DLD1 (cell line): ENCODE measurements at regions not wholly inside any gene's neighbourhood (a gene's known extent, or its start where the extent isn't known, plus 50 kb on each side); places are given as distances from the start of the nearest gene placed in this dataset.

Source experiments
- in situ Hi-C: cut with HindIII; loops from 2 replicates; pipeline ENCODE4 v1.10.0; 2017; ENCODE audit warnings: low sequenced_read_pairs

DNA sequence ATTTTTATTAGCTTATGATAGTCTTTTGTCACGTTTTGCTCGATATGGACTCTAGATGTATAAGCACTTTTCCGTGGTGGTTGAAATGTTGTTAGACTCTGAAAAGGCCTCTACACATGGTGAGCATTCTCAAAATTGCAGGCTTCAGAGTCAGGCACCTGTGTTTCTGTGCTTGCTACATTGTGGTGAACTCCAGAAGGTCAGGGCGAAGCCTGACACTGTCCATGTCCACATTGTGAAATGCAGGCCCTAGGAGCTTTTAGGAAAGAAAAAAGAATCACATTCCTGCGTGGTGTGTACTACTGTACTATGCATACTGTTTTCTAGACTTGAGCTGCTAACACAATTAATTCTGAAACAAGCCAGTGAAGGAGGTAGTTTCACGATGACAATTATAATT lies 86.3 kb downstream of the HS3ST1 start:
- in situ Hi-C loops = loop anchor here (25.0 kb wide), 1 partner anchor 130 kb away; no protein-coding TSS in a partner anchor

DNA sequence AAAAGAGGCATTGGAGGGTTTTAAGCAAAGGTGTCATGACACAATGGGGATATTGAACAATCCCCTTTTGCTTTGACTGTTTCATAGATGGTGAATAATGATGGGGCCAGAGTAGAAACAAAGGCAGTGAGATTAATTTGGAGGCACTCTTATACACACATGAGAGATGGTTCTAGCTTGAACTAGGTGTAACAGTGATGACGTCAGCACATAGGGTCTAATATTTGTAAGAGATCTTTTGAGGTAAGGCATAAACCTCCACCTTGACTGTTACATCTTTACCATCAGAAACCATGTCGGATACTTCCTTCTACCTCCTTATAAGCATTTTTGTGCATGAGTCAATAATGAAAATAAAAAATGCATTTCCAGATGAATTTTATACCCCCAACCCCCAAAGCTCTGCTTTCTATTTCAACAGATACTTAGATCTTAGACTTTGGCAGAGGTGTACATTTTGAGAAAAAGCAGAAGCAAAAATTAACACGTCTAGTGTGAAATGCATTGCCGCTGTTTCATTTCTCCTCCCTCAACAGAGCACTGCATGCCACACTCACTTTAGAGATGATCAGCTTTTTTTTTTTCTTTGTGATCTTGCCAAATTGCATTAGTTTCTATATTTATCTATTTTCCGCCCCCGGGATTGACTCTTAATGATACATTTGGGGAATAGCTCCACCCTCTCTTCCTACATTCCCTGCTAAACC lies 87.2 kb downstream of the HS3ST1 start:
- in situ Hi-C loops = loop anchor here (25.0 kb wide), 1 partner anchor 129 kb away; no protein-coding TSS in a partner anchor

DNA sequence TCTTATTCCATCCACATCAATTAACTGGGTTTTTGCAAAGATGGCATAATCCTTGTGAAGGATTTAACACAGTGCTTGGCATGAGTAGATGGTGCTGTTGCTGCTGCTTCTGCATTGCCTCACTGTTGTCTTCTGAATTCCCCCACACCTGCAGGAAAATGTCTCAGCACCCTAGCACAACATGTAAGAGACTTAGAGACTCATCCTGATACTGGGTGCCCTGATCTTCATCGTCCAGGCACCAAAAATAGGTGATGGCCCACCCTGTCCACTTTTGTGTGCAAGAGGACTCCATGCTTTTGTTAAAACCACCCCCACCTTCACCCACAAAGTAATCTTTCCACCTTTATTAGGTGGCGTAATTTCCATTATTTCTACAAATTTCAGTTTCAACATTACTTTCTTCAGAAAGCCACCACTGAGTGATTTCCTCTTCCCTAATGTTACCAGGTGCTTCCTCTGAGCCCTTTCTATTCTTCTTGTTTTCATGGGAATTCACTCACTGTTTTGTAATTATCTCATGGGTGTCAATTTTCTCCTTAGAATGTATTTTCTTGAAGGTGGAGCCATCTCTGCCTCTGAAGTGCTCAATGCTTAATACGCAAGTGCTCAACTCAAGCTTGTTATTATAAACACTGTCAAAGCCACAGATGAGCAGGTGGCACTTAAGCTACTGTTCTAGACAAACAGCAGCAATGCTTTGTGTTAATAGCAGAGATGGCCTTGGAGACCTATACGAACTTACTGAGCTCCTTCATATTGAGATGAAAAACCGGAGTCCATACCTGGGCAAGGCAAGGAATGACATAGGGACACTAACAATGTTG lies 89.5 kb downstream of the HS3ST1 start:
- in situ Hi-C loops = loop anchor here (25.0 kb wide), 1 partner anchor 127 kb away; no protein-coding TSS in a partner anchor

DNA sequence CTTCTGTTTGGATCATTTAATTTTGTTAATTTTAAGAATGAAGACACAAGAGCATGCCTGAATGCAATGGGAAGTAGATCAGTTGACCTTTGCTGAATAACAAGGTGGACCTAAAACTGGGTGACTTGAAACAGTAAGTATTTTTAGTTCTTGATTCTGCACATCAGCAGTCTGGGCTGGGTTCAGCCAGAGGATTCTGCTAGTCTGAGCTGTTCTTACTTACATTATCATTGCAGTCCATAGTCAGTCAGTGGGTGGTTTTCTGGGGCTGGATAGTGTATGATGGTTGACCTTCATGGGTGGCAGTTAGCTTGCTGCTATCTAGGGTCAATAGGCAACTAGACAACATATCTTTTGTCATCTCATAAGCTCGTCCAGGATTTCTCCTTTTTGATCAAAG lies 91.4 kb downstream of the HS3ST1 start:
- in situ Hi-C loops = loop anchor here (25.0 kb wide), 1 partner anchor 125 kb away; no protein-coding TSS in a partner anchor

DNA sequence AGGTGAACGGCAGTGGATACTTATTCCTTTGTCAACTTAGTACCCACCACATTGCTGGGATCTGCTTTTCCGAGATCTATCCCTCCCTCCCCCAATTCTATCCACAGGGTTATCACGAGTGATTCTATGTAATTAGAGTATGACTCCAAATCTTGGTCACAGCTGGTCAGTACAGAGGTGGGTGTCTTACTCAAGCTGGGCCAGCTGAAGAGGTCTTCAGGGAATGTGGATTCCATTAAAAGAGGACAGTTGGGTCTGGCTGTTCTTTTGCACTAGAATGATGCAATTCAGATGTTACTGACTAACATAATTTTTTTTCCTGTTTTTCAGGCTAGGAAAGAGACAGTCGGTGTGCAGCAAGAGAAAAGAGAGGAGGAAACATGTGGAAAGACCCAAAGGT lies 92.3 kb downstream of the HS3ST1 start:
- in situ Hi-C loops = loop anchor here (25.0 kb wide), 1 partner anchor 124 kb away; no protein-coding TSS in a partner anchor

GRCh38 chr4:11334887-11335286 lies 93.8 kb downstream of the HS3ST1 start:
- in situ Hi-C loops = loop anchor here (25.0 kb wide), 1 partner anchor 123 kb away; no protein-coding TSS in a partner anchor

DNA sequence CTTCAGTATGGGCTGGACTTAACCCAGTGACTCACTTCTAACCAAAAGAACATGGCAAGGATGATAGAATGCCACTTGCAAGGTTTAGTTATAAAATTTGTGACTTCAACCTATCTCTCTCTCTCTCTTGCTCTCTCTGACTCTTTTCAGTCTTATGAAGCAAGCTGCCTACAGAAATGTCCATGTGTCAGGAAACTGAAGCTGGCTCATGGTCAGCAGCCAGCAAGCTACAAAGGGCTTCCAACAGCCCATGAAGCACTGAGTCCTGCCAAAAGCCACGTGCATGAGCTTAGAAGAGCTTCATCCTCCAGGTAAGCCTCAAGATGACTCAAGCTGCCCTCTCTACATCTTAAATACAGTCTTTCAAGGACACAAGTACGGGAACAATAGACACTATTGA lies 100.3 kb downstream of the HS3ST1 start:
- in situ Hi-C loops = loop anchor here (25.0 kb wide), 1 partner anchor 116 kb away; no protein-coding TSS in a partner anchor

GRCh38 chr4:11326021-11326420 lies 102.7 kb downstream of the HS3ST1 start:
- in situ Hi-C loops = loop anchor here (25.0 kb wide), 1 partner anchor 114 kb away; no protein-coding TSS in a partner anchor

DNA sequence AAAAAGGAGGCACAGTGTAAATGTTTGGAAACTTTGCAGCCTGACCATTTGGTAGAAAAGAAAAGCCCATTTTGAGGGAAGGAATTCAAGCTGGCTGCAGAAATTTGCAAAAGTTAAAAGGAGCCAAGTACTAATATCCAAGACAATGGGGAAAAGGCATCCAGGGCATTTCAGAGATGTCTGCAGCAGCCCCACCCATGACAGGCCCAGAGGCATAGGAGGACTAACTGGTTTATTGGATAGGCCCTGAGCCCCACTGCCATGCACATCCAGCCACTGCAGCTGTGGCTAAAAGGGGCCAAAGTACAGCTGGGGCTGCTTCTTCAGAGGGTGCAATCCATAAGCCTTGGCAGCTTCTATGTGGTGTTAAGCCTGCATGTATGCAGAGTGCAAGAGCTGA lies 104.9 kb downstream of the HS3ST1 start:
- in situ Hi-C loops = no loop called here

- in situ Hi-C loops = no loop called here
Measured at GRCh38 chr4:11313157-11313943, 115.3 kb downstream of the HS3ST1 start.

DNA sequence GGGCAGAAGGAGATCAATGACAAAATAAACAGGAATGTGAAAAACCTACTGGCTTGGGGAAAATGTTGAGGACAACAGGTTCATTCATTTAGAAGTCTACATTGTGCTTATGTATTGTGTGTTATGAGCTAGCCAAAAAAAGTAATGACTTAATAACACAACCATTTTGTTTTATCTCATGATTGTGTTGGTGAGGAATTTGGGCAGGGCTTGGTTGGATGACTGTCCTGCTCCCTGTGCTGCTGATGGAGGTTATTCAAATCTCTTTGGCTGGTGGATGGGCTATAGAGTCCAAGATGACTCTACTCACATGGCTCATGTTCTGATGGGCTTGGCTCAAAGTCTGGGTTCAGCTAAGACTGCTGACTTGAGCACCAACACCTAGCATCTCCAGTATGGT lies 116.3 kb downstream of the HS3ST1 start:
- in situ Hi-C loops = no loop called here

DNA sequence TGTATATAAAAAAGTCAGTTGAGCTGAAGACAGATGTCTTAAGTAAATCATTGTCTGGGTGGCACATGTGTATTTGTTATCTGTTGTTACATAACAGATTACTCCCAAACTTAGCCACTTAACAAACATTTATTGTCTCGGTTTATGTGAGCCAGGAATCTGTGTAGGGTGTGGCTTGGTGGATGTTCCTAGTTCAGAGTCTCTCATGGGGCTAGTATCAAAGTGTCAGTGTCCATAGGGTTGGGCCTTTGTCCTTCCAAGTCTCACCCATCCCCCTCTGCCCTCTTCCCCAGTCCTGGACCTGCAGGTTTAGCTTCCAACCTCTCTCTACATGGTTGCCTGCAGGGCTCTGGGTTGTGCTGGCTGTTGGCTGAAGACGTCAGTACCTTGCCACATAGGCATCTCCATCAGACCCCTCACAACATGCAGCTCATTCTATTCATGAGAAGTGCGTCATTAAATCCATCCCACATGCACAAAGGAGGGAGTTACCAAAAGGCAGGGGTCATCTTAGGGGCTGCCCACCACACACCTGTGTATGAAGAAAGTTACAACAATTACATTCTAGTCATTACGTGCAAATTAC lies 127.5 kb downstream of the HS3ST1 start:
- in situ Hi-C loops = no loop called here

- in situ Hi-C loops = no loop called here
Measured at GRCh38 chr4:11299836-11300235, 128.9 kb downstream of the HS3ST1 start.

GRCh38 chr4:11299016-11299415 lies 129.7 kb downstream of the HS3ST1 start:
- in situ Hi-C loops = no loop called here

- in situ Hi-C loops = no loop called here
Measured at GRCh38 chr4:11298451-11298850, 130.2 kb downstream of the HS3ST1 start.

DNA sequence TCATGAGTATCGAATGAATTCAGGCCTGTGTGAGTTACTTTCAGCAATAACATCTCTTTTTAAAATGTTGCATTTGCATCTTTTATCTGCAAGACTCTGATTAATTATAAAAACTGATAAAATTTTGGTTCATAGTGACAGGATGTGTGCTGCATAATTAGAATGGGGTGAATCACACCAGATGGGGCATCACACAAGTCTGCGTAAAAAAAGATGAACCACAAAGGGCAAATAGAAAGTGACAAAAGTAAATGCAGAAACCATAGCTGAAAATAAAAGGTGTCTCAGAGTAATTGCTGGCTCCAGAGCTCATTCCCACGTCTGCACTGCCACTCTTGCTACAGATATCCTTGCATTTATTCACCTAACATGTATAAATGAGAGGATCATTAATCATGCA lies 131.1 kb downstream of the HS3ST1 start:
- in situ Hi-C loops = no loop called here

- in situ Hi-C loops = no loop called here
Measured at GRCh38 chr4:11297201-11297600, 131.5 kb downstream of the HS3ST1 start.

DNA sequence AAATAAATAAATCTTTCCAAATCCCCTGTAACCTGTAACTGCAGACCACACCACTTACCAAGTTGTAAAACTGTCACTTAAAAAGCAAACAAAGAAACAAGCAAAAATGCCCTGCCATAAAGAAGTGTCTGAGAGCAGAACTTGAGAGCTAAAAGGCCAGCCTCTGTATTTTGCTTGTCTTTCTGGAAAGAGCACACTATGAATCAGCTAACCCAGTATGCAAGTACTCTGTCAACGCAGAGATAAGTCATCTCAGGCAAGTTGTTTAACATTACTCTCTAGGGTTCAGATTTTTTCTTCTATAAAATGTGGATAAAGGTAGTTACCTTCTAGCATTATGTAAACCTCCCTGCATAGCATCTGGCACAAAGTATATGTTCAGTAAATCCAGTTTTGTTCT lies 134.8 kb downstream of the HS3ST1 start:
- in situ Hi-C loops = no loop called here

DNA sequence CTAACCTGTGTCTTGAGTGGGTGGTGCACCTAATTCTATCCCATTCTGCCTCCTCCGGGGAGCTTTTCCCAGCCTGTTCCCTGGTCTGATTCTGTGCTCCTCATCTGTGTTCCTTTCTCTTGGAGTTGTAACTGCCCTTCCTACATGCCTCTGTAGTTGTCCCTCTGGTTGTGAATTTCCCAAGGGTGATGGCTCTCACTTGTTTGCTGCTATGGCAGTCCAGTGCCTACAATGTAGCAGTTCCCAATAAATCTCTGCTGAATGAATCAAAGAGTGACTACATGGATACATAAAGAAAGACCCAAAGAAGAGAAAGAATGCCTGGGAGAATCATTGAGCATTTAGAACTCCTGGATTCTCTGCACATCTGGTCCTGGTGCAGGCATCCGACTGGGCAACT lies 141.6 kb downstream of the HS3ST1 start:
- in situ Hi-C loops = no loop called here

DNA sequence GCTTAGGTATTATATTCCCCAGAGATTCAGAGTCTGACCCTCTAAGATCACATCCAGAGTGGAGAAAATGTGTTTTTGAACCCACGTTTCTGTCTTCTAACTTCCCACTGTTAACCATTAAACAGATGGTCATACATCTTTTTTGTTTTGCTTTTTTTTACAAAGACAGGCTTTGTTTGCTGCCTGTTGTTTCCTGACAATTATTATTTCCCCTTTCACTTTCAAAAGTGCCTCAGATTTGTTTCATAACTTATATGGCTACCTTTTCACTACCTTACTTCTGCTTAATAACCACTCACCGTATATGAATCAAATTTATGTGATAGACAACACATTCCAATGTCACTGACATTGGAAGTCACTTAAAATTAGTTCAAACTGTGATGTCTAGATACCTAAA lies 142.2 kb downstream of the HS3ST1 start:
- in situ Hi-C loops = no loop called here

GRCh38 chr4:11281720-11282119 lies 147.0 kb downstream of the HS3ST1 start:
- in situ Hi-C loops = no loop called here
